B cell (primary cell): ENCODE measurements at regions not wholly inside any gene's neighbourhood (a gene's known extent, or its start where the extent isn't known, plus 50 kb on each side); places are given as distances from the start of the nearest gene placed in this dataset.

Source experiments
- EZH2 ChIP-seq: IDR thresholded peaks from 2 replicates; pipeline ENCODE4 v1.6.1; 2012; ENCODE audit warnings: borderline replicate concordance, low read depth, mild to moderate bottlenecking, moderate library complexity, low read length; ENCODE audit not compliant: insufficient read depth, poor library complexity, severe bottlenecking
- TF ChIP-seq, protein P1 (sequence below): fragments of 200-600 bp; IDR thresholded peaks from one replicate; pipeline ENCODE4 v1.8.0; 2022; ENCODE audit warnings: antibody characterized with exemption, mild to moderate bottlenecking

DNA sequence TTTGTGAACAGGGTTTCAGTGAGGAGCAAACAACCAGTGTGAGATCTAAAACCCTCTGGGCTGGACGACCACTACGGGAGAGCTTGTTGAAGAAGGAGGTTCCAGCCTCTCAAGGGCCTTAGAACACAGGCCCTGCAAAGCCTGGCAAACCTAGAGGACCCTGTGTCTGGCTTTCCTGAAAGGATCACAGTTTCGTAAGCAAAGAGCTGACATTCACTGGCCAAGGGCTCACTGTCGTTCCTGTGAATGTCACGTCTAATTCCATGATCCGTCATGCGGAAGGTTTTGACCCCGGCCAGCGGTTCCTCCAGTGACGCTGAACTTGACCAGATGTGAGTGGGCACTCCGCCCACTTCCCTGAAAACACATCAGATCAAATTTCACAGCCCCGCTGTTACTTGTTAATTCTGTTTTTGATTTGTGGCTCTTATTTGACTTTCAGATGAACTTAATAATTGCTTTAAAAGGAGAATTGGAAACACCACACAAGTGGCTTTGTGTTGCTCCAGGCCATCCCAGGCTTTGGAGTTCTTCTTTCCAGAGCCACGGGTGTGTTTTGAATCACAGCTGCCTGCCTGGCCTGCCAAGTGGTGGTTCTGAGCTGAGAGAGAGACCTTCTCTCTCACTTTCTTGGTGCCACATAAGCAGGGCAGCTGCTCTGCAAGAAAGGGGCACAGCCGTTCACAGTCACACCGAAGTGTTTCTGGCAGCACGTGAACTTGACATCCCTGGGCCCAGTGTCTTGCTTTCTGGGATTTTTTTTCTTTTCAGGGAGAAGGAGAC lies 308.4 kb downstream of the NDUFA10 start:
- TF ChIP-seq, protein P1, sequence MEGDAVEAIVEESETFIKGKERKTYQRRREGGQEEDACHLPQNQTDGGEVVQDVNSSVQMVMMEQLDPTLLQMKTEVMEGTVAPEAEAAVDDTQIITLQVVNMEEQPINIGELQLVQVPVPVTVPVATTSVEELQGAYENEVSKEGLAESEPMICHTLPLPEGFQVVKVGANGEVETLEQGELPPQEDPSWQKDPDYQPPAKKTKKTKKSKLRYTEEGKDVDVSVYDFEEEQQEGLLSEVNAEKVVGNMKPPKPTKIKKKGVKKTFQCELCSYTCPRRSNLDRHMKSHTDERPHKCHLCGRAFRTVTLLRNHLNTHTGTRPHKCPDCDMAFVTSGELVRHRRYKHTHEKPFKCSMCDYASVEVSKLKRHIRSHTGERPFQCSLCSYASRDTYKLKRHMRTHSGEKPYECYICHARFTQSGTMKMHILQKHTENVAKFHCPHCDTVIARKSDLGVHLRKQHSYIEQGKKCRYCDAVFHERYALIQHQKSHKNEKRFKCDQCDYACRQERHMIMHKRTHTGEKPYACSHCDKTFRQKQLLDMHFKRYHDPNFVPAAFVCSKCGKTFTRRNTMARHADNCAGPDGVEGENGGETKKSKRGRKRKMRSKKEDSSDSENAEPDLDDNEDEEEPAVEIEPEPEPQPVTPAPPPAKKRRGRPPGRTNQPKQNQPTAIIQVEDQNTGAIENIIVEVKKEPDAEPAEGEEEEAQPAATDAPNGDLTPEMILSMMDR = no peak
- TF ChIP-seq EZH2 = no peak
